ENCODE measurements at regions not wholly inside any gene's neighbourhood (a gene's known extent, or its start where the extent isn't known, plus 50 kb on each side); places are given as distances from the start of the nearest gene placed in this dataset.

- no peak for DNase-seq (ENCODE audit: low read depth, low spot score)
- H3K9ac ChIP-seq (ENCODE audit: control insufficient read depth, extremely low read depth, insufficient read depth, low read length), result no peak overlapping the region
Observed at GRCh38 chr5:9775339-9775738, 145.2 kb upstream of the TAS2R1 start.

GRCh38 chr5:9774472-9775079 lies 144.4 kb upstream of the TAS2R1 start:
- Histone ChIP-seq H3K4me1 (ENCODE audit: control insufficient read depth, extremely low read depth, insufficient read depth, low read length) (no peaks in the 10 kb centered on the region), H3K79me2 (ENCODE audit: control insufficient read depth, insufficient read depth, low read length) (no peaks in the 10 kb centered on the region), H3K9me3 (ENCODE audit: control insufficient read depth, low read depth, low read length) (no peaks in the 10 kb centered on the region), H3K4me3 (ENCODE audit: control insufficient read depth in 2 of 3, extremely low read depth in 1 of 3, insufficient read depth in 2 of 3, low read depth in 1 of 3, low read length in 3 of 3) (no peak overlapping the region), H2AFZ (ENCODE audit: control insufficient read depth, low read length) (no peak overlapping the region), H3K9ac (ENCODE audit: control insufficient read depth, extremely low read depth, insufficient read depth, low read length) (no peak overlapping the region), H3K4me2 (ENCODE audit: control insufficient read depth, extremely low read depth, insufficient read depth, low read depth, low read length) (no peak overlapping the region), H3K36me3 (ENCODE audit: control insufficient read depth in 2 of 2, extremely low read depth in 1 of 2, insufficient read depth in 2 of 2, low read length in 2 of 2) (no peaks in the 10 kb centered on the region), H3K27me3 (ENCODE audit: control insufficient read depth, extremely low read depth, insufficient read depth, low read length) (no peaks in the 10 kb centered on the region), H3K9me1 (ENCODE audit: control insufficient read depth, extremely low read depth, insufficient read depth, low read length) (no peaks in the 10 kb centered on the region), H3K27ac (ENCODE audit: control insufficient read depth, insufficient read depth, low read length) (no peak overlapping the region), H4K20me1 (ENCODE audit: control insufficient read depth, extremely low read depth, insufficient read depth, low read length) (no peaks in the 10 kb centered on the region)
- dilution Hi-C loops (cut with MboI; ENCODE audit: extremely low pct_ligation_motif_present, low sequenced_read_pairs), result no loop called here
- DNase-seq (ENCODE audit: low read depth, low spot score) (no peak), FAIRE-seq (no peak)
- TF ChIP-seq CTCF (optimal IDR thresholded peaks at IDR 0.05 in 1 of 3, IDR thresholded peaks at IDR 0.05 in 1 of 3, conservative IDR thresholded peaks at IDR 0.05 in 1 of 3; ENCODE audit: extremely low read depth in 1 of 3, insufficient read depth in 2 of 3, low read length in 3 of 3) (no peak), EZH2 (IDR thresholded peaks at IDR 0.05; ENCODE audit: low read length) (no peak)

More at GRCh38 chr5:9775339-9775738, 145.2 kb upstream of the TAS2R1 start:
- Histone ChIP-seq H3K9me1 (ENCODE audit: control insufficient read depth, extremely low read depth, insufficient read depth, low read length) (no peaks in the 10 kb centered on the region), H3K9me3 (ENCODE audit: control insufficient read depth, low read depth, low read length) (no peaks in the 10 kb centered on the region), H3K4me3 (ENCODE audit: control insufficient read depth in 2 of 3, extremely low read depth in 1 of 3, insufficient read depth in 2 of 3, low read depth in 1 of 3, low read length in 3 of 3) (no peak overlapping the region), H3K36me3 (ENCODE audit: control insufficient read depth in 2 of 2, extremely low read depth in 1 of 2, insufficient read depth in 2 of 2, low read length in 2 of 2) (no peaks in the 10 kb centered on the region), H3K79me2 (ENCODE audit: control insufficient read depth, insufficient read depth, low read length) (no peaks in the 10 kb centered on the region), H3K4me1 (ENCODE audit: control insufficient read depth, extremely low read depth, insufficient read depth, low read length) (no peaks in the 10 kb centered on the region), H3K27ac (ENCODE audit: control insufficient read depth, insufficient read depth, low read length) (no peak overlapping the region), H2AFZ (ENCODE audit: control insufficient read depth, low read length) (no peak overlapping the region), H3K27me3 (ENCODE audit: control insufficient read depth, extremely low read depth, insufficient read depth, low read length) (no peaks in the 10 kb centered on the region), H3K4me2 (ENCODE audit: control insufficient read depth, extremely low read depth, insufficient read depth, low read depth, low read length) (no peak overlapping the region), H4K20me1 (ENCODE audit: control insufficient read depth, extremely low read depth, insufficient read depth, low read length) (no peaks in the 10 kb centered on the region)
- TF ChIP-seq CTCF (optimal IDR thresholded peaks at IDR 0.05 in 1 of 3, IDR thresholded peaks at IDR 0.05 in 1 of 3, conservative IDR thresholded peaks at IDR 0.05 in 1 of 3; ENCODE audit: extremely low read depth in 1 of 3, insufficient read depth in 2 of 3, low read length in 3 of 3), result no peak
- no peak for TF ChIP-seq EZH2 (IDR thresholded peaks at IDR 0.05; ENCODE audit: low read length)
- dilution Hi-C loops (cut with MboI; ENCODE audit: extremely low pct_ligation_motif_present, low sequenced_read_pairs), result no loop called here
- no peak for FAIRE-seq
